Neural progenitor cell (in vitro differentiated cells): ENCODE measurements at regions not wholly inside any gene's neighbourhood (a gene's known extent, or its start where the extent isn't known, plus 50 kb on each side); places are given as distances from the start of the nearest gene placed in this dataset.

Source experiments
- DNase-seq: peaks from one replicate; pipeline ENCODE4 v3.0.0-alpha.2; 2016; ENCODE audit warnings: low spot score
- H2AFZ ChIP-seq: fragments of 200-600 bp; sonication (generic); replicated peaks from 2 replicates; pipeline ENCODE4 v1.6.1; 2016; ENCODE audit warnings: antibody characterized with exemption
- H3F3A ChIP-seq: fragments of 200-600 bp; sonication (generic); 2 replicates; pipeline ENCODE4 v1.6.1; 2016; ENCODE audit warnings: antibody characterized with exemption, low read depth
- H3K27ac ChIP-seq: fragments of 200-600 bp; sonication (generic); 2 replicates; pipeline ENCODE4 v1.5.1; 2016; ENCODE audit warnings: mild to moderate bottlenecking
- H3K27me3 ChIP-seq: fragments of 200-600 bp; sonication (generic); 2 replicates; pipeline ENCODE4 v1.6.1; 2016; ENCODE audit warnings: mild to moderate bottlenecking, moderate library complexity
- H3K36me3 ChIP-seq: fragments of 200-600 bp; sonication (generic); 2 replicates; pipeline ENCODE4 v1.5.1; 2016
- H3K4me1 ChIP-seq: fragments of 200-600 bp; sonication (generic); 2 replicates; pipeline ENCODE4 v1.6.1; 2016; ENCODE audit warnings: mixed run types
- H3K4me2 ChIP-seq: fragments of 200-600 bp; sonication (generic); 2 replicates; pipeline ENCODE4 v1.6.1; 2016
- H3K4me3 ChIP-seq: fragments of 200-600 bp; sonication (generic); 2 replicates; pipeline ENCODE4 v1.5.1; 2016
- H3K79me2 ChIP-seq: fragments of 200-600 bp; sonication (generic); 2 replicates; pipeline ENCODE4 v1.6.1; 2016; ENCODE audit warnings: low read depth
- H3K9ac ChIP-seq: fragments of 200-600 bp; sonication (generic); 2 replicates; pipeline ENCODE4 v1.6.1; 2016
- H3K9me3 ChIP-seq: fragments of 200-600 bp; sonication (generic); 2 replicates; pipeline ENCODE4 v1.5.1; 2016; ENCODE audit warnings: low read depth
- H4K20me1 ChIP-seq: fragments of 200-600 bp; sonication (generic); 2 replicates; pipeline ENCODE4 v1.6.1; 2016; ENCODE audit warnings: low read depth
- H3K27ac Mint-ChIP-seq: 3 replicates; pipeline ENCODE4 v1.8.0; 2021; ENCODE audit warnings: mixed read lengths
- H3K27me3 Mint-ChIP-seq: 2 replicates; pipeline ENCODE4 v1.8.0; 2022; ENCODE audit warnings: low read depth, mild to moderate bottlenecking, inconsistent platforms, moderate library complexity, mixed read lengths; ENCODE audit not compliant: insufficient read depth
- H3K36me3 Mint-ChIP-seq: 3 replicates; pipeline ENCODE4 v1.8.0; 2021; ENCODE audit warnings: mixed read lengths
- H3K4me1 Mint-ChIP-seq: 3 replicates; pipeline ENCODE4 v1.8.0; 2021; ENCODE audit warnings: mixed read lengths
- H3K4me3 Mint-ChIP-seq: 3 replicates; pipeline ENCODE4 v1.8.0; 2021; ENCODE audit warnings: mild to moderate bottlenecking, moderate library complexity, mixed read lengths
- H3K9me3 Mint-ChIP-seq: 3 replicates; pipeline ENCODE4 v1.8.0; 2020; ENCODE audit warnings: mixed read lengths
- EZH2 ChIP-seq: fragments of 200-600 bp; sonication (generic); IDR thresholded peaks from 2 replicates; pipeline ENCODE4 v1.6.1; 2017; ENCODE audit warnings: antibody characterized with exemption, mild to moderate bottlenecking, moderate library complexity
- EZH2phosphoT487 ChIP-seq: fragments of 200-600 bp; sonication (generic); IDR thresholded peaks from 2 replicates; pipeline ENCODE4 v1.6.1; 2017; ENCODE audit warnings: antibody characterized with exemption
- TF ChIP-seq, protein P1 (sequence below): fragments of 200-600 bp; sonication (generic); IDR thresholded peaks from 2 replicates; pipeline ENCODE4 v1.5.1; 2017; ENCODE audit warnings: antibody characterized with exemption, mild to moderate bottlenecking

DNA sequence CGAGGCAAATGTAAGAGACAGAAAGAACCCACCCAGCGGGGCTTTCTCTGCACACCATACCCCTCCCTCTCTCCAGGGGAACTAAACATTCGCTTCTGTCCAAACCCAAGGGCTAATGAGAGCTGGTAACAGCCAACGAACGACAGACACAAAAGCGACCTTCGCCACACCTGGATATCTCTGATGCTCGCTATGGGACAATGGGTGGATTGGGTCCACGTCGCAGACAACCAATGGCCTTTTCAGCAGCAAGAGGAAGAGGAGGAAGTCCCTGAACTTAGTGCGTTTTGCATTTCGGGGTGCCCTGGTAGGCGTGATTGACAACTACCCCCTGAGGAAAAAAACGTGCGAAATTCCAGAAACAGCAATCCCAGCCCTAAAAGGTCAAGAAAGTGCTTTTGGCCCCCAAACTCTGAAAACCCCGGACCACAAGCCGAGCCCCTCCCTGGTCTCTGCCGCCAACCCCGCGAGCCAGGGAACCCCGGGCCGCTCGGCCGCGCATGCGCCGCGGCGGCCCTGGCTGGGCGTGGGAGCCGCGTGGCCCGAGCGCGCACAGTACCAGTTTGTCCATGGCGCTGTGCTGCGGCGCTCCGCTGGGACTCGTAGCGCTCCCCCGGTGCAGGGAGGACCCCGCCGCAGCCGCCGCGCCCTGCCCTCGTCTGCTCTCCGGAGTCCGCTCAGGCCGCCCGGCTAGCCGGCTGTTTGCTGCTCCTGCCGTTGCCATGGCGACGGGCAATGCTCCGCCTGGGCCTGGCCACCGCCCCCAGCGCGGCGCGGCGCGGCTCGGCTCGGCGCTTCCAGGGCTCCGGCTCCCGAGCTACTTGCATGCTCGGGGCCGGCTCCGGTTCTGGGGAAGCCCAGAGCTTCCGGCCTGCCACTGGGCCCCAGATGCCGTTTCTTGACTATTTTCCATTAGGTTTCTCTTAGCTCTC is 66.9 kb upstream of the DNAH5 start:
- peak overlapping the region; percentile 97 for H3K4me2 ChIP-seq
- H3K27me3 ChIP-seq, result peaks cover 14% of the 10 kb centered on the region
- Mint-ChIP-seq H3K27ac (peak overlapping the region; percentile 87), H3K4me1 (peaks cover 8% of the 10 kb centered on the region), H3K36me3 (no peaks in the 10 kb centered on the region), H3K9me3 (no peaks in the 10 kb centered on the region), H3K27me3 (peaks cover 6% of the 10 kb centered on the region), H3K4me3 (peak overlapping the region; percentile 92)
- peak; percentile 98 for DNase-seq
- H3K79me2 ChIP-seq, result no peaks in the 10 kb centered on the region
- no peak overlapping the region for H3K9ac ChIP-seq
- peak overlapping the region; percentile 69 for H3K4me3 ChIP-seq
- H3F3A ChIP-seq, result peaks cover 12% of the 10 kb centered on the region
- no peaks in the 10 kb centered on the region for H4K20me1 ChIP-seq
- peaks cover 13% of the 10 kb centered on the region for H3K4me1 ChIP-seq
- TF ChIP-seq EZH2phosphoT487 (no peak), EZH2 (no peak)
- TF ChIP-seq, protein P1, sequence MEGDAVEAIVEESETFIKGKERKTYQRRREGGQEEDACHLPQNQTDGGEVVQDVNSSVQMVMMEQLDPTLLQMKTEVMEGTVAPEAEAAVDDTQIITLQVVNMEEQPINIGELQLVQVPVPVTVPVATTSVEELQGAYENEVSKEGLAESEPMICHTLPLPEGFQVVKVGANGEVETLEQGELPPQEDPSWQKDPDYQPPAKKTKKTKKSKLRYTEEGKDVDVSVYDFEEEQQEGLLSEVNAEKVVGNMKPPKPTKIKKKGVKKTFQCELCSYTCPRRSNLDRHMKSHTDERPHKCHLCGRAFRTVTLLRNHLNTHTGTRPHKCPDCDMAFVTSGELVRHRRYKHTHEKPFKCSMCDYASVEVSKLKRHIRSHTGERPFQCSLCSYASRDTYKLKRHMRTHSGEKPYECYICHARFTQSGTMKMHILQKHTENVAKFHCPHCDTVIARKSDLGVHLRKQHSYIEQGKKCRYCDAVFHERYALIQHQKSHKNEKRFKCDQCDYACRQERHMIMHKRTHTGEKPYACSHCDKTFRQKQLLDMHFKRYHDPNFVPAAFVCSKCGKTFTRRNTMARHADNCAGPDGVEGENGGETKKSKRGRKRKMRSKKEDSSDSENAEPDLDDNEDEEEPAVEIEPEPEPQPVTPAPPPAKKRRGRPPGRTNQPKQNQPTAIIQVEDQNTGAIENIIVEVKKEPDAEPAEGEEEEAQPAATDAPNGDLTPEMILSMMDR, result peak; percentile 14
- no peaks in the 10 kb centered on the region for H3K36me3 ChIP-seq
- H2AFZ ChIP-seq, result peak overlapping the region; percentile 95
- no peaks in the 10 kb centered on the region for H3K9me3 ChIP-seq
- H3K27ac ChIP-seq, result no peak overlapping the region

- H3K4me3 Mint-ChIP-seq, result no peak overlapping the region
- H3K9ac ChIP-seq, result no peak overlapping the region
- no peak overlapping the region for H3K27ac Mint-ChIP-seq
Measured at GRCh38 chr5:14009575-14009974, 65.1 kb upstream of the DNAH5 start.

GRCh38 chr5:14008819-14009311 is 64.4 kb upstream of the DNAH5 start:
- H2AFZ ChIP-seq, result no peak overlapping the region

More at GRCh38 chr5:14009575-14009974, 65.1 kb upstream of the DNAH5 start:
- Histone ChIP-seq H3K27me3 (peaks cover 14% of the 10 kb centered on the region), H4K20me1 (no peaks in the 10 kb centered on the region), H3K4me3 (no peak overlapping the region), H2AFZ (no peak overlapping the region), H3K79me2 (no peaks in the 10 kb centered on the region), H3K4me1 (peaks cover 13% of the 10 kb centered on the region), H3F3A (peaks cover 12% of the 10 kb centered on the region), H3K36me3 (no peaks in the 10 kb centered on the region), H3K27ac (no peak overlapping the region), H3K4me2 (no peak overlapping the region), H3K9me3 (no peaks in the 10 kb centered on the region)
- H3K27me3 Mint-ChIP-seq, result peaks cover 6% of the 10 kb centered on the region
- TF ChIP-seq, protein P1, result no peak
- TF ChIP-seq EZH2phosphoT487 (no peak), EZH2 (no peak)
- H3K9me3 Mint-ChIP-seq, result no peaks in the 10 kb centered on the region
- no peak for DNase-seq
- H3K36me3 Mint-ChIP-seq, result no peaks in the 10 kb centered on the region
- peaks cover 8% of the 10 kb centered on the region for H3K4me1 Mint-ChIP-seq

More at GRCh38 chr5:14008819-14009311, 64.4 kb upstream of the DNAH5 start:
- Histone ChIP-seq H3K27me3 (peaks cover 14% of the 10 kb centered on the region), H3K4me1 (peaks cover 13% of the 10 kb centered on the region), H3K4me3 (no peak overlapping the region), H3K36me3 (no peaks in the 10 kb centered on the region), H4K20me1 (no peaks in the 10 kb centered on the region), H3K27ac (no peak overlapping the region), H3F3A (peaks cover 12% of the 10 kb centered on the region), H3K79me2 (no peaks in the 10 kb centered on the region), H3K9ac (no peak overlapping the region), H3K4me2 (no peak overlapping the region), H3K9me3 (no peaks in the 10 kb centered on the region)
- DNase-seq, result no peak
- H3K4me3 Mint-ChIP-seq, result no peak overlapping the region
- H3K9me3 Mint-ChIP-seq, result no peaks in the 10 kb centered on the region
- peaks cover 6% of the 10 kb centered on the region for H3K27me3 Mint-ChIP-seq
- H3K27ac Mint-ChIP-seq, result no peak overlapping the region
- TF ChIP-seq EZH2, result no peak
- no peak for TF ChIP-seq EZH2phosphoT487
- TF ChIP-seq, protein P1, result no peak
- H3K4me1 Mint-ChIP-seq, result peaks cover 8% of the 10 kb centered on the region
- H3K36me3 Mint-ChIP-seq, result no peaks in the 10 kb centered on the region
